H1 (cell line): ENCODE measurements at regions not wholly inside any gene's neighbourhood (a gene's known extent, or its start where the extent isn't known, plus 50 kb on each side); places are given as distances from the start of the nearest gene placed in this dataset.

Experiments used
- CTCF ChIA-PET: fragments of 300-600 bp; sonication (Branson Sonifier 250); formaldehyde crosslinking; loops from one replicate; lab custom pipeline; 2021; ENCODE audit not compliant: partially characterized antibody; lab: Charles Lee
- POLR2A ChIA-PET: fragments of 300-600 bp; sonication (Branson Sonifier 250); formaldehyde crosslinking; loops from one replicate; lab custom pipeline; 2021; ENCODE audit warnings: inconsistent platforms; ENCODE audit not compliant: partially characterized antibody; lab: Charles Lee
- DNase-seq, 2 experiments: peaks; one replicate each; pipeline versions ENCODE4 v3.0.0 to v3.0.0-alpha.2; 2010 to 2022; ENCODE audit warnings: low spot score in 2 of 2, low read depth in 1 of 2, mixed read lengths in 1 of 2
- FAIRE-seq: peaks from 2 replicates; lab custom pipeline; 2011; peaks lifted over from hg19 to GRCh38; lab: Jason Lieb, UNC
- H2AFZ ChIP-seq: 2 replicates; pipeline ENCODE4 v1.8.1; 2012; ENCODE audit warnings: low read length, inconsistent platforms
- H2AK5ac ChIP-seq: 2 replicates; pipeline ENCODE4 v1.6.1; 2013; ENCODE audit warnings: low read depth, low read length
- H2BK120ac ChIP-seq: replicated peaks from 2 replicates; pipeline ENCODE3; 2013; ENCODE audit warnings: low read depth, low read length, inconsistent platforms
- H2BK12ac ChIP-seq: 2 replicates; pipeline ENCODE4 v1.6.1; 2013; ENCODE audit warnings: low read depth, low read length
- H2BK15ac ChIP-seq: 2 replicates; pipeline ENCODE4 v1.6.1; 2013; ENCODE audit warnings: low read length
- H2BK20ac ChIP-seq: 2 replicates; pipeline ENCODE4 v1.6.1; 2013; ENCODE audit warnings: low read length
- H2BK5ac ChIP-seq: 2 replicates; pipeline ENCODE4 v1.6.1; 2013; ENCODE audit warnings: low read depth, low read length
- H3K14ac ChIP-seq: 2 replicates; pipeline ENCODE4 v1.6.1; 2013; ENCODE audit warnings: inconsistent platforms; ENCODE audit not compliant: insufficient read length
- H3K18ac ChIP-seq: 2 replicates; pipeline ENCODE4 v1.6.1; 2013; ENCODE audit warnings: low read length; ENCODE audit errors: extremely low read depth
- H3K23ac ChIP-seq: 2 replicates; pipeline ENCODE4 v1.6.1; 2013; ENCODE audit warnings: inconsistent platforms; ENCODE audit not compliant: insufficient read length
- H3K23me2 ChIP-seq: 2 replicates; pipeline ENCODE4 v1.6.1; 2013; ENCODE audit warnings: low read depth, low read length
- H3K27ac ChIP-seq: 2 replicates; pipeline ENCODE4 v1.6.1; 2011; ENCODE audit warnings: low read depth, low read length, inconsistent platforms
- H3K27me3 ChIP-seq, 4 experiments: replicated peaks in 1 of 4; 1 replicate in 1 of 4; 2 replicates in 3 of 4; pipeline versions ENCODE4 v1.6.1 to v1.8.1; 2011 to 2013; ENCODE audit warnings: low read length in 3 of 4, mild to moderate bottlenecking in 3 of 4, inconsistent platforms in 2 of 4, mixed read lengths in 2 of 4, moderate library complexity in 1 of 4; ENCODE audit not compliant: control insufficient read depth in 3 of 4, insufficient read depth in 3 of 4; ENCODE audit errors: extremely low read depth in 1 of 4
- H3K36me3 ChIP-seq, 4 experiments: 2 replicates each; pipeline versions ENCODE4 v1.6.1 to v1.8.1; 2011 to 2013; ENCODE audit warnings: mild to moderate bottlenecking in 4 of 4, low read length in 3 of 4, moderate library complexity in 2 of 4, control low read depth in 1 of 4, inconsistent platforms in 1 of 4; ENCODE audit not compliant: insufficient read depth in 4 of 4, control insufficient read depth in 2 of 4
- H3K4ac ChIP-seq: replicated peaks from 2 replicates; pipeline ENCODE3; 2013; ENCODE audit warnings: low read length, low read depth, mixed read lengths, inconsistent platforms; ENCODE audit not compliant: insufficient read length
- H3K4me1 ChIP-seq, 4 experiments: replicated peaks in 1 of 4; 1 replicate in 1 of 4; 2 replicates in 3 of 4; pipeline versions ENCODE4 v1.6.1 to v1.8.1; 2011 to 2013; ENCODE audit warnings: low read length in 3 of 4, inconsistent platforms in 2 of 4, mixed read lengths in 1 of 4; ENCODE audit not compliant: insufficient read depth in 4 of 4, control insufficient read depth in 3 of 4
- H3K4me2 ChIP-seq, 2 experiments: 2 replicates each; pipeline versions ENCODE4 v1.6.1 to v1.8.1; 2011 to 2013; ENCODE audit warnings: low read depth in 2 of 2, low read length in 2 of 2, control low read depth in 1 of 2, inconsistent platforms in 1 of 2, mild to moderate bottlenecking in 1 of 2; ENCODE audit not compliant: insufficient read depth in 1 of 2
- H3K4me3 ChIP-seq, 4 experiments: fragments of 200-600, 300-600 bp in 1 of 4; sonication (generic), shearing (Covaris generic), sonication (Bioruptor Twin) in 1 of 4; 2 replicates each; pipeline versions ENCODE4 v1.5.1 to v1.8.1; 2011 to 2016; ENCODE audit warnings: low read length in 4 of 4, low read depth in 3 of 4, control low read depth in 2 of 4, inconsistent platforms in 2 of 4, mild to moderate bottlenecking in 2 of 4, mixed read lengths in 1 of 4, moderate library complexity in 1 of 4; ENCODE audit not compliant: insufficient read depth in 2 of 4; ENCODE audit errors: extremely low read depth in 1 of 4
- H3K56ac ChIP-seq: replicated peaks from 2 replicates; pipeline ENCODE3; 2013; ENCODE audit warnings: low read depth, mild to moderate bottlenecking, mixed read lengths, low read length, inconsistent platforms; ENCODE audit not compliant: insufficient read length
- H3K79me1 ChIP-seq: 2 replicates; pipeline ENCODE4 v1.6.1; 2013; ENCODE audit warnings: low read depth, low read length, control low read depth
- H3K79me2 ChIP-seq, 2 experiments: 2 replicates each; pipeline versions ENCODE4 v1.6.1 to v1.8.1; 2012 to 2013; ENCODE audit warnings: low read length in 2 of 2, mild to moderate bottlenecking in 2 of 2, inconsistent platforms in 1 of 2; ENCODE audit not compliant: insufficient read depth in 2 of 2, control insufficient read depth in 1 of 2
- H3K9ac ChIP-seq, 4 experiments: replicated peaks in 1 of 4; 1 replicate in 1 of 4; 2 replicates in 3 of 4; pipeline versions ENCODE4 v1.6.1 to v1.8.1; 2011 to 2013; ENCODE audit warnings: low read depth in 3 of 4, low read length in 3 of 4, control low read depth in 2 of 4, mild to moderate bottlenecking in 2 of 4, moderate library complexity in 2 of 4, inconsistent platforms in 1 of 4; ENCODE audit errors: extremely low read depth in 1 of 4
- H3K9me3 ChIP-seq, 2 experiments: 2 replicates each; pipeline versions ENCODE4 v1.6.1 to v1.8.1; 2012 to 2013; ENCODE audit warnings: mild to moderate bottlenecking in 2 of 2, moderate library complexity in 2 of 2, control low read depth in 1 of 2, inconsistent platforms in 1 of 2, low read depth in 1 of 2, low read length in 1 of 2, mixed read lengths in 1 of 2; ENCODE audit not compliant: insufficient read depth in 2 of 2
- H4K20me1 ChIP-seq, 2 experiments: replicated peaks in 1 of 2; 2 replicates each; pipeline versions ENCODE3 to v1.8.1; 2011 to 2013; ENCODE audit warnings: inconsistent platforms in 2 of 2, low read length in 2 of 2, mild to moderate bottlenecking in 1 of 2; ENCODE audit not compliant: insufficient read depth in 2 of 2, control insufficient read depth in 1 of 2
- H4K5ac ChIP-seq: 2 replicates; pipeline ENCODE4 v1.6.1; 2013; ENCODE audit warnings: low read length, low read depth, mixed read lengths, inconsistent platforms; ENCODE audit not compliant: insufficient read length
- H4K8ac ChIP-seq: 2 replicates; pipeline ENCODE4 v1.8.0; 2013; ENCODE audit warnings: mild to moderate bottlenecking, moderate library complexity, low read length, inconsistent platforms; ENCODE audit not compliant: insufficient read depth; ENCODE audit errors: extremely low read depth
- H4K91ac ChIP-seq: replicated peaks from 2 replicates; pipeline ENCODE3; 2013; ENCODE audit warnings: low read length, mixed read lengths, inconsistent platforms; ENCODE audit not compliant: insufficient read length
- HDAC2 ChIP-seq, 2 experiments: fragments of 300-600 bp in 1 of 2; sonication (generic) in 1 of 2; IDR thresholded peaks; 2 replicates each; pipeline ENCODE4 v1.6.1; 2011 to 2012; ENCODE audit warnings: low read depth in 2 of 2, low read length in 2 of 2, mild to moderate bottlenecking in 2 of 2, moderate library complexity in 2 of 2, borderline replicate concordance in 1 of 2, inconsistent platforms in 1 of 2
- PHF8 ChIP-seq: fragments of 200-600 bp; sonication (generic); conservative IDR thresholded peaks from 2 replicates; pipeline ENCODE4 v1.7.1; 2012; ENCODE audit warnings: low read depth, mild to moderate bottlenecking, inconsistent platforms, low read length, moderate library complexity
- RFX5 ChIP-seq: IDR thresholded peaks from 2 replicates; pipeline ENCODE4 v1.6.1; 2011; ENCODE audit warnings: low read depth, low read length, improper control_type of control experiment, borderline replicate concordance
- TBP ChIP-seq: IDR thresholded peaks from 2 replicates; pipeline ENCODE4 v1.6.1; 2011; ENCODE audit warnings: low read depth, low read length, improper control_type of control experiment
- WGBS, 2 experiments: shearing (Covaris generic) in 1 of 2; methylation state at CpG; one replicate each; pipeline versions ENCODE4 v1.1.6 to v1.1.7; 2013 to 2015; ENCODE audit warnings: low lambda C conversion rate in 2 of 2, mixed read lengths in 2 of 2, inconsistent platforms in 1 of 2, low coverage in 1 of 2, missing lambda C conversion rate in 1 of 2; ENCODE audit not compliant: insufficient replicate concordance in 2 of 2, insufficient coverage in 1 of 2, insufficient read length in 1 of 2; ENCODE audit errors: extremely low coverage in 1 of 2, missing lambda C conversion rate in 1 of 2; 5-methylcytosine and 5-hydroxymethylcytosine counted together

GRCh38 chr16:64656471-64656870, 465.4 kb downstream of the CDH11 start:
- Histone ChIP-seq H3K4me1 (no peaks in the 10 kb centered on the region), H3K27ac (no peak overlapping the region), H2AFZ (no peak overlapping the region), H3K4ac (no peak overlapping the region), H3K79me1 (no peaks in the 10 kb centered on the region), H3K23me2 (no peaks in the 10 kb centered on the region), H2BK5ac (no peak overlapping the region), H3K36me3 (no peaks in the 10 kb centered on the region), H4K5ac (no peak overlapping the region), H4K91ac (no peak overlapping the region), H3K79me2 (no peaks in the 10 kb centered on the region), H3K27me3 (no peaks in the 10 kb centered on the region), H2BK120ac (no peak overlapping the region), H4K20me1 (no peaks in the 10 kb centered on the region), H3K18ac (no peak overlapping the region), H3K23ac (no peak overlapping the region), H3K56ac (no peak overlapping the region), H2BK12ac (no peak overlapping the region), H2AK5ac (no peak overlapping the region), H3K4me3 (no peak overlapping the region), H2BK15ac (no peak overlapping the region), H3K14ac (no peak overlapping the region), H3K4me2 (no peak overlapping the region), H2BK20ac (no peak overlapping the region), H4K8ac (no peak overlapping the region), H3K9ac (no peak overlapping the region), H3K9me3 (no peaks in the 10 kb centered on the region)
- 89% methylated on average over 4 of the region's 4 CpGs; no CpG with 5 or more reads in 1 of the 2 experiments for WGBS, 2 experiments
- POLR2A ChIA-PET = no interaction called here
- DNase-seq = no peak
- TF ChIP-seq RFX5 (no peak), PHF8 (no peak), TBP (no peak), HDAC2 (IDR thresholded peaks at IDR 0.05; ENCODE audit: borderline replicate concordance in 1 of 2, low read depth in 2 of 2, low read length in 2 of 2) (no peak)
- CTCF ChIA-PET = interaction anchor here (1.6 kb wide), 1 partner anchor 8 kb away, joined by 3 read pairs; no protein-coding TSS in a partner anchor
- no peak for FAIRE-seq
